HCT116 (cell line): ENCODE measurements at regions not wholly inside any gene's neighbourhood (a gene's known extent, or its start where the extent isn't known, plus 50 kb on each side); places are given as distances from the start of the nearest gene placed in this dataset.

Experiments
- CBX3 ChIP-seq: IDR thresholded peaks from 2 replicates; pipeline ENCODE4 v1.6.1; 2012; ENCODE audit warnings: low read depth
- CEBPB ChIP-seq: IDR thresholded peaks from 2 replicates; pipeline ENCODE4 v1.6.1; 2012; ENCODE audit warnings: low read depth
- EGR1 ChIP-seq: IDR thresholded peaks from 2 replicates; pipeline ENCODE4 v1.6.1; 2012; ENCODE audit warnings: low read depth
- EZH2 ChIP-seq: fragments of 200-600 bp; sonication (generic); IDR thresholded peaks from 2 replicates; pipeline ENCODE4 v1.6.1; 2017; ENCODE audit warnings: antibody characterized with exemption, mixed run types
- POLR2A ChIP-seq: IDR thresholded peaks from 2 replicates; pipeline ENCODE4 v1.7.0; 2011; ENCODE audit warnings: borderline replicate concordance; ENCODE audit not compliant: insufficient read depth, insufficient read length; ENCODE audit errors: extremely low read depth
- POLR2AphosphoS5 ChIP-seq: IDR thresholded peaks from 2 replicates; pipeline ENCODE4 v1.6.1; 2011; ENCODE audit warnings: mild to moderate bottlenecking, low read depth, low read length, moderate library complexity
- RAD21 ChIP-seq: IDR thresholded peaks from 2 replicates; pipeline ENCODE4 v1.6.1; 2012; ENCODE audit warnings: low read depth, mild to moderate bottlenecking
- SIN3A ChIP-seq: IDR thresholded peaks from 2 replicates; pipeline ENCODE4 v1.6.1; 2012; ENCODE audit warnings: low read depth
- SP1 ChIP-seq: IDR thresholded peaks from 2 replicates; pipeline ENCODE4 v1.6.1; 2012; ENCODE audit warnings: low read depth
- TF ChIP-seq, protein P1 (sequence below), 3 experiments: fragments of 200-600 bp in 1 of 3; sonication (generic) in 1 of 3; IDR thresholded peaks in 2 of 3; conservative IDR thresholded peaks in 1 of 3; 2 replicates each; pipeline ENCODE4 v1.5.1; 2012 to 2017; ENCODE audit warnings: low read depth in 2 of 3, low read length in 2 of 3, antibody characterized with exemption in 1 of 3, borderline replicate concordance in 1 of 3, control low read depth in 1 of 3, mild to moderate bottlenecking in 1 of 3, mixed read lengths in 1 of 3, mixed run types in 1 of 3, moderate library complexity in 1 of 3; ENCODE audit not compliant: insufficient read depth in 1 of 3
- TF ChIP-seq, protein P2 (sequence below): IDR thresholded peaks from 2 replicates; pipeline ENCODE4 v1.6.1; 2012; ENCODE audit warnings: low read depth

GRCh38 chr5:162393534-162393933, 326.0 kb downstream of the GABRG2 start:
- TF ChIP-seq EGR1 = no peak
- TF ChIP-seq SIN3A = no peak
- TF ChIP-seq, protein P1, sequence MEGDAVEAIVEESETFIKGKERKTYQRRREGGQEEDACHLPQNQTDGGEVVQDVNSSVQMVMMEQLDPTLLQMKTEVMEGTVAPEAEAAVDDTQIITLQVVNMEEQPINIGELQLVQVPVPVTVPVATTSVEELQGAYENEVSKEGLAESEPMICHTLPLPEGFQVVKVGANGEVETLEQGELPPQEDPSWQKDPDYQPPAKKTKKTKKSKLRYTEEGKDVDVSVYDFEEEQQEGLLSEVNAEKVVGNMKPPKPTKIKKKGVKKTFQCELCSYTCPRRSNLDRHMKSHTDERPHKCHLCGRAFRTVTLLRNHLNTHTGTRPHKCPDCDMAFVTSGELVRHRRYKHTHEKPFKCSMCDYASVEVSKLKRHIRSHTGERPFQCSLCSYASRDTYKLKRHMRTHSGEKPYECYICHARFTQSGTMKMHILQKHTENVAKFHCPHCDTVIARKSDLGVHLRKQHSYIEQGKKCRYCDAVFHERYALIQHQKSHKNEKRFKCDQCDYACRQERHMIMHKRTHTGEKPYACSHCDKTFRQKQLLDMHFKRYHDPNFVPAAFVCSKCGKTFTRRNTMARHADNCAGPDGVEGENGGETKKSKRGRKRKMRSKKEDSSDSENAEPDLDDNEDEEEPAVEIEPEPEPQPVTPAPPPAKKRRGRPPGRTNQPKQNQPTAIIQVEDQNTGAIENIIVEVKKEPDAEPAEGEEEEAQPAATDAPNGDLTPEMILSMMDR (IDR thresholded peaks at IDR 0.05 in 2 of 3, conservative IDR thresholded peaks at IDR 0.05 in 1 of 3; ENCODE audit: borderline replicate concordance in 1 of 3, insufficient read depth in 1 of 3, low read depth in 2 of 3, low read length in 2 of 3) = no peak
- no peak for TF ChIP-seq RAD21
- TF ChIP-seq, protein P2, sequence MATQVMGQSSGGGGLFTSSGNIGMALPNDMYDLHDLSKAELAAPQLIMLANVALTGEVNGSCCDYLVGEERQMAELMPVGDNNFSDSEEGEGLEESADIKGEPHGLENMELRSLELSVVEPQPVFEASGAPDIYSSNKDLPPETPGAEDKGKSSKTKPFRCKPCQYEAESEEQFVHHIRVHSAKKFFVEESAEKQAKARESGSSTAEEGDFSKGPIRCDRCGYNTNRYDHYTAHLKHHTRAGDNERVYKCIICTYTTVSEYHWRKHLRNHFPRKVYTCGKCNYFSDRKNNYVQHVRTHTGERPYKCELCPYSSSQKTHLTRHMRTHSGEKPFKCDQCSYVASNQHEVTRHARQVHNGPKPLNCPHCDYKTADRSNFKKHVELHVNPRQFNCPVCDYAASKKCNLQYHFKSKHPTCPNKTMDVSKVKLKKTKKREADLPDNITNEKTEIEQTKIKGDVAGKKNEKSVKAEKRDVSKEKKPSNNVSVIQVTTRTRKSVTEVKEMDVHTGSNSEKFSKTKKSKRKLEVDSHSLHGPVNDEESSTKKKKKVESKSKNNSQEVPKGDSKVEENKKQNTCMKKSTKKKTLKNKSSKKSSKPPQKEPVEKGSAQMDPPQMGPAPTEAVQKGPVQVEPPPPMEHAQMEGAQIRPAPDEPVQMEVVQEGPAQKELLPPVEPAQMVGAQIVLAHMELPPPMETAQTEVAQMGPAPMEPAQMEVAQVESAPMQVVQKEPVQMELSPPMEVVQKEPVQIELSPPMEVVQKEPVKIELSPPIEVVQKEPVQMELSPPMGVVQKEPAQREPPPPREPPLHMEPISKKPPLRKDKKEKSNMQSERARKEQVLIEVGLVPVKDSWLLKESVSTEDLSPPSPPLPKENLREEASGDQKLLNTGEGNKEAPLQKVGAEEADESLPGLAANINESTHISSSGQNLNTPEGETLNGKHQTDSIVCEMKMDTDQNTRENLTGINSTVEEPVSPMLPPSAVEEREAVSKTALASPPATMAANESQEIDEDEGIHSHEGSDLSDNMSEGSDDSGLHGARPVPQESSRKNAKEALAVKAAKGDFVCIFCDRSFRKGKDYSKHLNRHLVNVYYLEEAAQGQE = no peak
- TF ChIP-seq POLR2A = no peak
- TF ChIP-seq CEBPB = no peak
- no peak for TF ChIP-seq SP1
- no peak for TF ChIP-seq EZH2
- TF ChIP-seq CBX3 = no peak
- TF ChIP-seq POLR2AphosphoS5 = no peak
